ENCODE measurements at regions not wholly inside any gene's neighbourhood (a gene's known extent, or its start where the extent isn't known, plus 50 kb on each side); places are given as distances from the start of the nearest gene placed in this dataset.

DNA sequence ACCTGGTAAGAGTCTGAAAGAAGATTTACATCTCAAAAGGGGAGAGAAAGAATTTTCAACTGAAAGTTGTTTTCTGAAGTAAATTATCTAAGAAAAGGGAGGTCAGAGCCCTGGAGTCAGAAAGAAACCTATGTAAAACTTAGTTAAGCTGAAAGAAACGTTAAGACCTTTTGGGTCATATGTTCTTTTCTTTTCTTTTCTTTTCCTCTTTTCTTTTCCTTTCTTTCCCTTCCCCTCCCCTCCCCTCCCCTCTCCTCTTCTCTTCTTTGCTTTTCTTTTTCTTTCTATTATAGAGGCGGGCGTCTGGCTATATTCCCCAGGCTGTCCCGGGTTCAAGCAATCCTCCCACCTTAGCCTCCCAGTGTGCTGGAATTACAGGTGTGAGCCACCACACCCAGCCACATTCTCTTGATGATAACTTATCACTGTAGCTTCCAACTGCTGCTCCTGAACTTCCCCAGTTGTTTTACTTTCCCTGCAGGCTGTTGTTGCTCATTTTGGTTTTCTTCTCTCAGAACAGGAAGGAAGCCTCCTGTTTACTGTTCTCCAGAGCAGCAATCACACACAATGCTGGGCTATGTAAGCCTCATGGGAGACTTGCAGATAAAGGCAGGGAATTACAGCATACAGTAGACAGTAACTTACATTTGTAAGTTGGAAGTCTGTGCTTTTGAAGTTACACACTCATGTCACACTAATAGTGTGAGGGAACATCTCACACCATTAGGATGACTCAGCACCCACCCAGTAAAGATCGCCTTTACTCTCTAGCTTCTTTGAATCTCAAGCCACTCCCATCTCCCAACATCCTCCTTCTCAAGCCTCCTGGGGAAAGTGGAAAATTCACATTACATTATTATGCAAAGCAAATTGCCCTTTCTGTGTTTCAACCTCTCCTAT is 2216.6 kb upstream of the WWC1 start:
- FAIRE-seq, result no peak
- no peaks in the 10 kb centered on the region for H3K9me1 ChIP-seq (replicated peaks; ENCODE audit: control insufficient read depth, extremely low read depth, insufficient read depth, low read length)
- intact Hi-C loops (cut with micrococcal nuclease), result no loop called here
- no peaks in the 10 kb centered on the region for H3K79me2 ChIP-seq (ENCODE audit: control insufficient read depth, insufficient read depth, low read length)
- no peak for DNase-seq (ENCODE audit: low read depth, low spot score)
- no peaks in the 10 kb centered on the region for H4K20me1 ChIP-seq (replicated peaks; ENCODE audit: control insufficient read depth, extremely low read depth, insufficient read depth, low read length)
- H3K36me3 ChIP-seq (ENCODE audit: control insufficient read depth in 2 of 2, extremely low read depth in 1 of 2, insufficient read depth in 2 of 2, low read length in 2 of 2), result no peaks in the 10 kb centered on the region
- H3K4me2 ChIP-seq (ENCODE audit: insufficient read depth, low read length), result no peak overlapping the region
- no peaks in the 10 kb centered on the region for H3K4me1 ChIP-seq (ENCODE audit: control insufficient read depth, extremely low read depth, insufficient read depth, low read length)
- dilution Hi-C loops (cut with MboI; ENCODE audit: extremely low pct_ligation_motif_present, low sequenced_read_pairs), result no loop called here
- ChIA-PET CTCF (no interaction called here), POLR2A (no interaction called here)
- BruUV-seq (replicated peaks), result no TSS peak
- H3K27me3 ChIP-seq (ENCODE audit: control insufficient read depth in 2 of 2, insufficient read depth in 2 of 2, low read length in 2 of 2), result no peaks in the 10 kb centered on the region
- H3K9me3 ChIP-seq (replicated peaks; ENCODE audit: control insufficient read depth, insufficient read depth, low read length), result peaks cover 2% of the 10 kb centered on the region
- H3K9ac ChIP-seq (replicated peaks; ENCODE audit: extremely low read depth, insufficient read depth, low read length), result no peak overlapping the region
- H3K4me3 ChIP-seq (replicated peaks in 1 of 3; ENCODE audit: insufficient read depth in 1 of 3, low read depth in 1 of 3, low read length in 3 of 3), result no peak overlapping the region
- H2AFZ ChIP-seq (ENCODE audit: low read depth, low read length), result no peak overlapping the region
- no peak overlapping the region for H3K27ac ChIP-seq (ENCODE audit: insufficient read depth, low read depth, low read length)
- no peak for TF ChIP-seq GATA2 (IDR thresholded peaks at IDR 0.05; ENCODE audit: insufficient read depth, insufficient read length, low read depth, low read length)
- TF ChIP-seq, protein P1, sequence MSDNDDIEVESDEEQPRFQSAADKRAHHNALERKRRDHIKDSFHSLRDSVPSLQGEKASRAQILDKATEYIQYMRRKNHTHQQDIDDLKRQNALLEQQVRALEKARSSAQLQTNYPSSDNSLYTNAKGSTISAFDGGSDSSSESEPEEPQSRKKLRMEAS (IDR thresholded peaks at IDR 0.05; ENCODE audit: insufficient read depth, insufficient read length), result no peak
- no peak for TF ChIP-seq FOS (IDR thresholded peaks at IDR 0.05; ENCODE audit: borderline replicate concordance, insufficient read depth, low read length)
- no peak for TF ChIP-seq EZH2 (IDR thresholded peaks at IDR 0.05; ENCODE audit: borderline replicate concordance, low read depth, low read length, severe bottlenecking)
- no peak for TF ChIP-seq JUN (IDR thresholded peaks at IDR 0.05; ENCODE audit: borderline replicate concordance, insufficient read depth, insufficient read length, low read depth)
- no peak for TF ChIP-seq POLR2AphosphoS5 (IDR thresholded peaks at IDR 0.05; ENCODE audit: insufficient read depth, low read depth, low read length)
- no peak for TF ChIP-seq MYC (IDR thresholded peaks at IDR 0.05; ENCODE audit: low read depth, low read length)
- TF ChIP-seq POLR2A (IDR thresholded peaks at IDR 0.05; ENCODE audit: low read depth, low read length), result no peak
- TF ChIP-seq, protein P2, sequence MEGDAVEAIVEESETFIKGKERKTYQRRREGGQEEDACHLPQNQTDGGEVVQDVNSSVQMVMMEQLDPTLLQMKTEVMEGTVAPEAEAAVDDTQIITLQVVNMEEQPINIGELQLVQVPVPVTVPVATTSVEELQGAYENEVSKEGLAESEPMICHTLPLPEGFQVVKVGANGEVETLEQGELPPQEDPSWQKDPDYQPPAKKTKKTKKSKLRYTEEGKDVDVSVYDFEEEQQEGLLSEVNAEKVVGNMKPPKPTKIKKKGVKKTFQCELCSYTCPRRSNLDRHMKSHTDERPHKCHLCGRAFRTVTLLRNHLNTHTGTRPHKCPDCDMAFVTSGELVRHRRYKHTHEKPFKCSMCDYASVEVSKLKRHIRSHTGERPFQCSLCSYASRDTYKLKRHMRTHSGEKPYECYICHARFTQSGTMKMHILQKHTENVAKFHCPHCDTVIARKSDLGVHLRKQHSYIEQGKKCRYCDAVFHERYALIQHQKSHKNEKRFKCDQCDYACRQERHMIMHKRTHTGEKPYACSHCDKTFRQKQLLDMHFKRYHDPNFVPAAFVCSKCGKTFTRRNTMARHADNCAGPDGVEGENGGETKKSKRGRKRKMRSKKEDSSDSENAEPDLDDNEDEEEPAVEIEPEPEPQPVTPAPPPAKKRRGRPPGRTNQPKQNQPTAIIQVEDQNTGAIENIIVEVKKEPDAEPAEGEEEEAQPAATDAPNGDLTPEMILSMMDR (IDR thresholded peaks at IDR 0.05; ENCODE audit: extremely low read depth in 1 of 2, insufficient read depth in 1 of 2, low read depth in 1 of 2, low read length in 2 of 2), result no peak

Measured in endothelial cell of umbilical vein (primary cell).